ENCODE measurements at regions not wholly inside any gene's neighbourhood (a gene's known extent, or its start where the extent isn't known, plus 50 kb on each side); places are given as distances from the start of the nearest gene placed in this dataset.
"Not testable (repeated sequence)": the region's sequence is repeated elsewhere in the genome, so short reads cannot be mapped to it uniquely, and the experiment has no call there.

DNA sequence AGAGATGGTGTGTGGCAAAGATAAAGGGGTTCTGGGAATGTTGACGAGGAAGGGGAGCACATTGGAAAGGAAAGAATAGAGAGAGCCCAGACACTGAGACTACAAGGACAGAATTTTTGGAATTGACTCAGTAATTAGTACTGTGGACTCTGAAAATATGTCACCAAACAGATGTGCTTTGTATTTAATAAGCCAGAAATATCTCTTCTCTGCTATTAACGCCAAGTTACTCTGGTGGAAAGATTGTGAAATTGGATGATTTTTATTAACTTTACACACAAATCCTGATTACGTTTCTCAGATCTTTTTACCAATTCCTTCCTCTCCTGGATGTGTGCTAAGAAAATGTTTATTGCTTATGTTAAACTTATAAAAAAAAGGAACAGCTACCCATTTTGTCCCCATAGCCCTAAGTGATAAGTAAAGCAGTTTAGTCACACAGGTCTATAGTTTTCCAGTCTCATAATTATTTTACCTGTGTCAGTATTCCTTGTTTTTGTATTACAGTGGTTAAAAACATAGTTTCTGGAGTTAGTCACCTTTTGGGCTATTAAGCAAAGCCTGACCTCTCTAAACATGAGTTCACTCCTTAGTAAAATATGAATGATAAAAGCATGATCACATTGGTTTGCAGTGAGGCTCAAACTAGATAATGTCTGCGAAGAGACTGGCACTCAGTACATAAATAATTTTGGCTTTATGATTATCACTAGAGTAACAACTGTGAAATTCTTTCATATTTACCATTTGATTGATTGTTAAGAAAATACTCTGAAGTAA lies 1068.3 kb downstream of the STIM2 start:
- DNase-seq (ENCODE audit: low read depth in 1 of 2, low spot score in 1 of 2) = no peak
- in situ Hi-C loops (cut with HindIII; ENCODE audit: low pct_unique_long_range_greater_than_20kb, low sequenced_read_pairs) = no loop called here
- no peak for TF ChIP-seq JUND (IDR thresholded peaks at IDR 0.05; ENCODE audit: low read depth)

DNA sequence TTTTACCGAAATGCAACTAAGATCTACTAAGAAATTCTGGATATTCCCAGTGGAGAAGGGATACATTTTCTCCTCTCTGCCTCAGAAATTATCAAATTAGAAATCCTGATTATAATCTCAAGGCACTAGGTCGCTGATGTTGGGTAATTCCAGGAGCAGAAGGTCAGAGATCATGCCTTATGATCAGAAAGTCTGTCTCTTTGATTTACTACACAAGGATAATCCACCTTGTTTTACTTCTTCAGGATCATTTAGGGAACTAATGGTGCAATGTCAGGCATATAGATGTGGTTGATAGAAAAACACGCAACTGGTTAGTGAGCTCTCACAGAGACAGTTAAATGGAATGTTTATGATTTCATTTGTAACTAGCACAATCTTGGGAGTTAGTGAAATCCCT lies 1069.7 kb downstream of the STIM2 start:
- in situ Hi-C loops (cut with HindIII; ENCODE audit: low pct_unique_long_range_greater_than_20kb, low sequenced_read_pairs) = no loop called here
- TF ChIP-seq JUND (IDR thresholded peaks at IDR 0.05; ENCODE audit: low read depth) = no peak
- DNase-seq (ENCODE audit: low read depth in 1 of 2, low spot score in 1 of 2) = no peak

DNA sequence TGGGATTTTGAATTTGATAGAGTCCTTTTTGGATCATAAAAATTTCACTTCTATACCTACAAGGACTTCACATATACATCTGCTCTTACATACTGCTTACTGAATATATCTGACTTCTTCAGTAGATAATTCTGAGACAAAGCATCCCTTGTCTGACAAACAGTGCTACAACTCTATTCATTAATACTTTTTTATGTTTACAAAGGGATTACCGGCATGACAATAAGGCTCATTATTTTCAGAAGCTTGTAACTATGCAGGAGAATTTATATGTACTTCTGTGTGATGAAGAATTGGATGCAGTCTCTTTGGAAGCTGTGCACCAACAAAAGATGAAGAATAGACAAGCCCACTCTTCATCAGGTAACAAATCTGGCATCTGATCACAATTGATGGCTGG lies 1070.3 kb downstream of the STIM2 start:
- DNase-seq (ENCODE audit: low read depth in 1 of 2, low spot score in 1 of 2) = no peak
- in situ Hi-C loops (cut with HindIII; ENCODE audit: low pct_unique_long_range_greater_than_20kb, low sequenced_read_pairs) = no loop called here
- TF ChIP-seq JUND (IDR thresholded peaks at IDR 0.05; ENCODE audit: low read depth) = no peak

DNA sequence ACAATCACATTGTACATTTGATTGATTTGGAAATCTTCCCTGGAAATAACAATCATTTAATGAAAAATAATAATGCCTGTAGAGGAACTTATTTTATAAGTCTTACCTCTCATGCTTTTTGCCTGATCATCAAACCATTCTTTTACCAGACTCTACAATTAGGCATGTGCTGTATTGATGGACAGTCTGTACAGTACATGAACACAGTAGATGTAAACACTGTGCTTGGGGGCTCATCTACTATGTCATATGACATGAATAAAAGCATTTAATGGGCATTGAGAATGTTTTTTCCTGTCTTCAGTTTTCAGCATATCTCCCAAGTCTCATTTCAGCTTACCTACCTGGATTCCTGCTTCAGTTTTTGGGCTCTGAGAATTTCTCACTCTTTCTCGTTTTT lies 1070.9 kb downstream of the STIM2 start:
- TF ChIP-seq JUND (IDR thresholded peaks at IDR 0.05; ENCODE audit: low read depth) = no peak
- no peak for DNase-seq (ENCODE audit: low read depth in 1 of 2, low spot score in 1 of 2)
- in situ Hi-C loops (cut with HindIII; ENCODE audit: low pct_unique_long_range_greater_than_20kb, low sequenced_read_pairs) = no loop called here

DNA sequence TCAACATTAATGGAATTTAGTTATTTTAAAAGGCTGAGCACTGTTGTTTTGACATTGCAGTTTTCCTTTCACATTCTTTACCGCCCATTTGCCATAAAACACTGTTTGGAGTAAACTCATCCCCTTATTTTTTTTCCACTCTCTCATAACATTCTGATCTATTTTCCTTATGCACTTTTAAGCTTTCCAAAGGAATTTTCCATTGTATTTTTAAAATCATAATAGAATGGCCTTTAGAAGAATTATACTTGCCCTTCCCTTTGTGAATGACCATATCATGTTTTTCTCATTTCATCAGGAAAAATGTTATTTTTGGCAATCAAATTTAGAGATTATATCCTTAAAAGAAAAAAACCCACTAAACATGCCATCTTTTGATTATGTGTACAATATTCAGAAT lies 1074.2 kb downstream of the STIM2 start:
- TF ChIP-seq JUND (IDR thresholded peaks at IDR 0.05; ENCODE audit: low read depth) = no peak
- DNase-seq (ENCODE audit: low read depth in 1 of 2, low spot score in 1 of 2) = no peak
- in situ Hi-C loops (cut with HindIII; ENCODE audit: low pct_unique_long_range_greater_than_20kb, low sequenced_read_pairs) = no loop called here

DNA sequence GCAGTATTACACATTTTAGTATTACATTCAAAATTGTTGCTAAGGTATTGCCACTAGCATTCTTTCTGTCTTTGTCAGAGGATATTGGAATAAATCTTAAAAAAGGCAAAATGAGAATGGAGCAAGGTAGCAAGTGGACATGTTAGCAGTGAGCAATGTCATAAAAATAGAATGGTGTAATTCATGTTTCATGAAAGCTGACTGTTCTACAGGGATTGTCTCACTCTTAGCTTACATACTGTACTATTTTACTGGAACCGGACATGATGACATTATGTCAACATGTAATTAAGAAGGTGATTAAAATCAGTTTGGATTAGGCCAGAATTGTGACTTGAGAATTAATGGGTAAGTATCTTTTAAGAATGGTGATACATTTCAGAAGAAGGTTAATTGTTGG lies 1086.2 kb downstream of the STIM2 start:
- no peak for DNase-seq (ENCODE audit: low read depth in 1 of 2, low spot score in 1 of 2)
- TF ChIP-seq JUND (IDR thresholded peaks at IDR 0.05; ENCODE audit: low read depth) = no peak
- in situ Hi-C loops (cut with HindIII; ENCODE audit: low pct_unique_long_range_greater_than_20kb, low sequenced_read_pairs) = no loop called here

DNA sequence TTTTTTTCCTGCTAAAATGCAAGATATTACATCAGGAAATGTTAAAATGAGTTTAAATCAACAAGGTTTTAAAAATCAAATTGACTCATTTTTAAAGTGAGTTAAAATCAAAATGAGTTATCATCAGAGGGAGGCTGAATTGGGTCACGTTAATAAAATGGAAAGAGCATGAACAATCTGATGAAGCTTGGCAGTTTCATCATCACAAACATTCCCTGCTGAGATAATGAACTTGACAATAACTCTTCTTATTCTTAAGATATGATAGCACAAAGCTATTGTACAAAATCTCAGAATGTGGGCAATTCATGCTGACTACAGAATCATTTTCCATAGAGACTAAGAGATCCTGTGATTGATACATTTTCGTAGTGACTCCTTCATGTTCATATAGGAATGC lies 1086.7 kb downstream of the STIM2 start:
- no peak for TF ChIP-seq JUND (IDR thresholded peaks at IDR 0.05; ENCODE audit: low read depth)
- no peak for DNase-seq (ENCODE audit: low read depth in 1 of 2, low spot score in 1 of 2)
- in situ Hi-C loops (cut with HindIII; ENCODE audit: low pct_unique_long_range_greater_than_20kb, low sequenced_read_pairs) = no loop called here

DNA sequence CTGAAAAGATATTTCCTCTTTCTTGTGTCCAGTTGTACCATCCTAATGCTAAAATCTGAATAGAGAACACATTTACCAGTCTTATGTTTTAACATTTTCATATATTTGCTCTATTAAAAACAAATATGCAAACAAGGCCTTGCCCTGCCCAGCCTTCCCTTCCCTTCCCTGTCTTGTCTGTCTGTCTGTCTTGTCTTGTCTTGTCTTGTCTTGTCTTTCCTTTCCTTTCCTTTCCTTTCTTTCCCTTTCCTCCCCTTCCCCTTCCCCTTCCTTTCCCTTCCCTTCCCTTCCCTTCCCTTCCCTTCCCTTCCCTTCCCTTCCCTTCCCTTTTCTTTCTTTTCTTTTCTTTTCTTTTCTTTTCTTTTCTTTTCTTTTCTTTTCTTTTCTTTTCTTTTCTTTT lies 1103.5 kb downstream of the STIM2 start:
- DNase-seq (ENCODE audit: low read depth in 1 of 2, low spot score in 1 of 2) = no peak
- TF ChIP-seq JUND (IDR thresholded peaks at IDR 0.05; ENCODE audit: low read depth) = no peak
- in situ Hi-C loops (cut with HindIII; ENCODE audit: low pct_unique_long_range_greater_than_20kb, low sequenced_read_pairs) = no loop called here

DNA sequence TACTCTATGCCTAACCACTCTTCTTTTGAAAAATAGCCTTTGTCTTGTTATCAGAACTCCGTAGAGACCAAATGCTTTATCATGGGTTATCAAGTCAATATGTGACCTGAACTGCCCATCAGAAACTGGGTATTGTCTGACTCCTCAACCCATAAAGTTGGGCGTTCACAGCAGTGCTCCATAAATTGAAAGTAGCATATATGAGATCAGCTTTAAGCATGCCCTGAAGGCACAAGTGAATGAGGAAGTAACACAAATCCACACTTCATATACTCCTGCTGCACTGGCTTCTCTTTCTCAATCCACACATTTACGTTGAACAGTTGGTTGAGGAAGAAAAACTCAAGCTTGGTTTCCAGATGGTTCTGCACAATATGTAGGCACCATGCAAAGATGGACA lies 1106.0 kb downstream of the STIM2 start:
- no peak for TF ChIP-seq JUND (IDR thresholded peaks at IDR 0.05; ENCODE audit: low read depth)
- peak in 1 of 2 experiments; percentile 2 for DNase-seq (ENCODE audit: low read depth in 1 of 2, low spot score in 1 of 2)

DNA sequence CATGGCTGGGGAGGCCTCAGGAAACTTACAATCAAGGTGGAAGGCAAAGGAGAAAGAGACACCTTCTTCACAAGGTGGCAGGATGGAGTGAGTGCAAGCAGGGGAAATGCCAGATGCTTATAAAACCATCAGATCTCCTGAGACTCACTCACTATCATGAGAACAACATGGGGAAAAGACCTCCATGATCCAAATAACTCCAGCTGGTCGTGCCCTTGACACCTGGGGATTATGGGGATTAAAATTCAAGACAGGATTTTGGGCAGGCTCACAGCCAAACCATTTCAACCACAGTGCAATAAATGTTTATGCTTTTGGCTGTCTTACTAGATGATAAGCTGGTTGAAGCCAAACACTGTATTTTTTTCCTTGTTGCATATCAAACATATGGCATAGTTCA lies 1112.4 kb downstream of the STIM2 start:
- in situ Hi-C loops (cut with HindIII; ENCODE audit: low pct_unique_long_range_greater_than_20kb, low sequenced_read_pairs) = no loop called here
- no peak for TF ChIP-seq JUND (IDR thresholded peaks at IDR 0.05; ENCODE audit: low read depth)

More for the DNA sequence above, 1106.0 kb downstream of the STIM2 start:
- in situ Hi-C loops (cut with HindIII; ENCODE audit: low pct_unique_long_range_greater_than_20kb, low sequenced_read_pairs) = no loop called here

DNA sequence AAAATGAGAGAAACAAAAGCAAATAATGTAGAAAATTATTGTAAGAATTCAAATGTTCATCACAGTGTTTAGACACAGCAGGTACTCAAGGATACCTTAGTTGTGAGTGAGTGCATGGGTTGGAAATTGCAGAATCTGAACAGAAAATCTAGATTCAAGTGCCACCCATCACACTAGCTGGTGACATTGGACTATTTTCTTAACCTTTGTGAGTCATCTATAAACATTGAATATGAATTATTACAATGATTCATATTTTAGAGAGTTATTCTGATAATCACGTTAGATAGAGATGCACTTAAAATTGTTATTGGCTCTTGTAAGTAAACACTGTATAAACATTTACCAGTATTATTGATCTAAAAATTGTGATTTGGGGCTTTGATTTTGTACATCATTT lies 1113.1 kb downstream of the STIM2 start:
- in situ Hi-C loops (cut with HindIII; ENCODE audit: low pct_unique_long_range_greater_than_20kb, low sequenced_read_pairs) = no loop called here
- no peak for TF ChIP-seq JUND (IDR thresholded peaks at IDR 0.05; ENCODE audit: low read depth)
- DNase-seq (ENCODE audit: low read depth in 1 of 2, low spot score in 1 of 2) = no peak

More for the DNA sequence above, 1112.4 kb downstream of the STIM2 start:
- DNase-seq (ENCODE audit: low read depth in 1 of 2, low spot score in 1 of 2) = no peak

DNA sequence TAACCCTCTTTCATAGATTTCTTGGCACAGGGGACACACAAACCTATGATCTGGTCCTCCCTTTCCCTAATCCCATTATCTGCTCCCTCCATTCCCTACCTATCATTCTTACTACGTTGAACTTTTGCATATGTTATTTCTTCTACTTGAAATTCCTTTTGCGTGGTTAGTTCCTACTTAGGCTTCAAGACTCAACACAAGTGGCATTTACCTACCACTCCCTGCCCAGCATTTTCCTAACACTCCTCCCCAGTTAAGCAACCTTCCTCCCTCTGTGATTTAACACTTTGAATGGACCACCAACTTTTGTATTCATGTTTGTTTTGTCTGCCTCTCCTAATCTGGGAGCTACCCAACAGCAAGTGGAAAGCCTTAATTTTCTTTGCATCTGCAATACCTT lies 1113.7 kb downstream of the STIM2 start:
- no peak for DNase-seq (ENCODE audit: low read depth in 1 of 2, low spot score in 1 of 2)
- no peak for TF ChIP-seq JUND (IDR thresholded peaks at IDR 0.05; ENCODE audit: low read depth)
- in situ Hi-C loops (cut with HindIII; ENCODE audit: low pct_unique_long_range_greater_than_20kb, low sequenced_read_pairs) = no loop called here

DNA sequence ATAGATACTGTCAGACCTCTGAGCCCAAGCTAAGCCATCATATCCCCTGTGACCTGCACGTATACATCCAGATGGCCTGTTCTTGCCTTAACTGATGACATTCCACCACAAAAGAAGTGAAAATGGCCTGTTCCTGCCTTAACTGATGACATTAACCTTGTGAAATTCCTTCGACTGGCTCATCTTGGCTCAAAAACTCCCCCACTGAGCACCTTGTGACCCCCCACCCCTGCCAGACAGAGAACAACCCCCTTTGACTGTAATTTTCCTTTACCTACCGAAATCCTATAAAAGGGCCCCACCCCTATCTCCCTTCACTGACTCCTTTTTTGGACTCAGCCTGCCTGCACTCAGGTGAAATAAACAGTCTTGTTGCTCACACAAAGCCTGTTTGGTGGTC lies 1114.2 kb downstream of the STIM2 start:
- DNase-seq (ENCODE audit: low read depth in 1 of 2, low spot score in 1 of 2); in situ Hi-C loops (cut with HindIII; ENCODE audit: low pct_unique_long_range_greater_than_20kb, low sequenced_read_pairs): not testable (repeated sequence)

DNA sequence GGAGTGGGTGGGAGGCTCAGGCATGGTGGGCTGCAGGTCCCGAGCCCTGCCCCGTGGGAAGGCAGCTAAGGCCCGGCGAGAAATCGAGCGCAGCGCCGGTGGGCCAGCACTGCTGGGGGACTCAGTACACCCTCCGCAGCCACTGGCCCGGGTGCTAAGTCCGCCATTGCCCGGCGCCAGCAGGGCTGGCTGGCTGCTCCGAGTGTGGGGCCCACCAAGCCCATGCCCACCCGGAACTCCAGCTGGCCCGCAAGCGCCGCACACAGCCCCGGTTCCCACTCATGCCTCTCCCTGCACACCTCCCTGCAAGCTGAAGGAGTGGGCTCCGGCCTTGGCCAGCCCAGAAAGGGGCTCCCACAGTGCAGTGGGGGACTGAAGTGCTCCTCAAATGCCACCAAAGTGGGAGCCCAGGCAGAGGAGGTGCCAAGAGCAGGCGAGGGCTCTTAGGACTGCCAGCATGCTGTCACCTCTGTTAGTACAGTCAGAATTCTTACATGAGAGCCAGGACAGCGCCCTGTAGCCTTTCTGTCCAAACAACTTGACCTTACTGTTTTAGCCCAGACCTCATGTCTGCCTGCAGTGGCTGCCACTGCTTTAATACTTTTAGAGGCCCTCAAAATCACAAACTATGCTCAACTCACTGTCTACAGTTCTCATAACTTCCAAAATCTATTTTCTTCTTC lies 1117.9 kb downstream of the STIM2 start:
- in situ Hi-C loops (cut with HindIII; ENCODE audit: low pct_unique_long_range_greater_than_20kb, low sequenced_read_pairs); DNase-seq (ENCODE audit: low read depth in 1 of 2, low spot score in 1 of 2): not testable (repeated sequence)
